Uterus (tissue), 3 donors: ENCODE measurements at regions not wholly inside any gene's neighbourhood (a gene's known extent, or its start where the extent isn't known, plus 50 kb on each side); places are given as distances from the start of the nearest gene placed in this dataset.

ENCODE experiments used
- DNase-seq, 2 donors: peaks; one replicate each; pipeline ENCODE4 v3.0.0-alpha.2; 2019 to 2020
- H3K27ac ChIP-seq, 2 donors: fragments of 200-600 bp; sonication (generic); 1 replicate in 1 of 2; 2 replicates in 1 of 2; pipeline ENCODE4 v1.5.1; 2016 to 2018
- H3K27me3 ChIP-seq, 2 donors: fragments of 200-600 bp; sonication (generic); one replicate each; pipeline ENCODE4 v1.5.1; 2018 to 2019; ENCODE audit warnings: control low read depth in 1 of 2
- H3K36me3 ChIP-seq, 2 donors: fragments of 200-600 bp; sonication (generic); one replicate each; pipeline ENCODE4 v1.5.1; 2019; ENCODE audit warnings: control low read depth in 1 of 2
- H3K4me1 ChIP-seq, 2 donors: fragments of 200-600 bp; sonication (generic); one replicate each; pipeline ENCODE4 v1.5.1; 2018 to 2019; ENCODE audit warnings: control low read depth in 1 of 2
- H3K4me3 ChIP-seq, 2 donors: fragments of 200-600 bp; sonication (generic); 1 replicate in 1 of 2; 2 replicates in 1 of 2; pipeline ENCODE4 v1.5.1; 2018 to 2019; ENCODE audit warnings: mild to moderate bottlenecking in 1 of 2
- H3K9me3 ChIP-seq, 2 donors: fragments of 200-600 bp; sonication (generic); one replicate each; pipeline ENCODE4 v1.5.1; 2019; ENCODE audit warnings: control low read depth in 1 of 2
- POLR2A ChIP-seq, 2 donors: fragments of 450-650 bp; IDR thresholded peaks; one replicate each; pipeline ENCODE4 v1.6.1; 2016; ENCODE audit warnings: antibody characterized with exemption in 2 of 2, mild to moderate bottlenecking in 1 of 2, moderate library complexity in 1 of 2
- intact Hi-C: fragments of 100-400 bp; cut with DNase I; formaldehyde crosslinking; loops from one replicate; pipeline ENCODE4 v1.15.1; 2023; ENCODE audit warnings: low total_unique reads
- TF ChIP-seq, protein P1 (sequence below), 4 experiments: fragments of 200-600 bp in 2 of 4; fragments of 450-650 bp in 2 of 4; sonication (generic) in 2 of 4; IDR thresholded peaks; one replicate each; pipeline ENCODE4 v1.5.1; 2016 to 2019; ENCODE audit warnings: antibody characterized with exemption in 4 of 4, mild to moderate bottlenecking in 2 of 4, moderate library complexity in 1 of 4
- donor health status: DM: yes; HTN: yes; CAD: no.

DNA sequence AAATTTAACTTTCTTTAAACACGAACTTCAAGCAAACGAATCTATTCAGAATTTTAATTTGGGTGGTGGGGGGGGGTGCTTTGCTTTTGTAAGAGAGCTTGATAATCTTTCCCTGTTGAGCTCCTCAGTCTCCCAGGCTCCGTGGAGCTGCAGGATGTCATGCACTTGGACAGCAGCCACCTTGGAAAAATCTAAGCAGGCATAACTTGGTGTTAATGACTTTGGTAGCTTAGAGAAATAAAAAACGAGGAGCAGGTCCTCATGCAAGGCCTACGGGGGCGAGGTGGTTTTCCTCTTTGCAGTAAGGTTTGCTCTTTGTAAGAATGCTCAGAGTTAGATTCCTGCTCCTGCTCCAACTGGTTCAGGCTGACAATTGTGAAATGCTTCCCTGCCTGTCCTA, 102.3 kb downstream of the EDN1 start:
- H3K4me1 ChIP-seq, result no peaks in the 10 kb centered on the region
- no peaks in the 10 kb centered on the region for H3K27me3 ChIP-seq
- H3K9me3 ChIP-seq, result no peaks in the 10 kb centered on the region
- no peak overlapping the region for H3K27ac ChIP-seq
- intact Hi-C loops, result no loop called here
- H3K4me3 ChIP-seq, result no peak overlapping the region
- DNase-seq, result no peak
- TF ChIP-seq, protein P1, sequence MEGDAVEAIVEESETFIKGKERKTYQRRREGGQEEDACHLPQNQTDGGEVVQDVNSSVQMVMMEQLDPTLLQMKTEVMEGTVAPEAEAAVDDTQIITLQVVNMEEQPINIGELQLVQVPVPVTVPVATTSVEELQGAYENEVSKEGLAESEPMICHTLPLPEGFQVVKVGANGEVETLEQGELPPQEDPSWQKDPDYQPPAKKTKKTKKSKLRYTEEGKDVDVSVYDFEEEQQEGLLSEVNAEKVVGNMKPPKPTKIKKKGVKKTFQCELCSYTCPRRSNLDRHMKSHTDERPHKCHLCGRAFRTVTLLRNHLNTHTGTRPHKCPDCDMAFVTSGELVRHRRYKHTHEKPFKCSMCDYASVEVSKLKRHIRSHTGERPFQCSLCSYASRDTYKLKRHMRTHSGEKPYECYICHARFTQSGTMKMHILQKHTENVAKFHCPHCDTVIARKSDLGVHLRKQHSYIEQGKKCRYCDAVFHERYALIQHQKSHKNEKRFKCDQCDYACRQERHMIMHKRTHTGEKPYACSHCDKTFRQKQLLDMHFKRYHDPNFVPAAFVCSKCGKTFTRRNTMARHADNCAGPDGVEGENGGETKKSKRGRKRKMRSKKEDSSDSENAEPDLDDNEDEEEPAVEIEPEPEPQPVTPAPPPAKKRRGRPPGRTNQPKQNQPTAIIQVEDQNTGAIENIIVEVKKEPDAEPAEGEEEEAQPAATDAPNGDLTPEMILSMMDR (IDR thresholded peaks at IDR 0.05), result no peak
- no peak for TF ChIP-seq POLR2A (IDR thresholded peaks at IDR 0.05)
- no peaks in the 10 kb centered on the region for H3K36me3 ChIP-seq

DNA sequence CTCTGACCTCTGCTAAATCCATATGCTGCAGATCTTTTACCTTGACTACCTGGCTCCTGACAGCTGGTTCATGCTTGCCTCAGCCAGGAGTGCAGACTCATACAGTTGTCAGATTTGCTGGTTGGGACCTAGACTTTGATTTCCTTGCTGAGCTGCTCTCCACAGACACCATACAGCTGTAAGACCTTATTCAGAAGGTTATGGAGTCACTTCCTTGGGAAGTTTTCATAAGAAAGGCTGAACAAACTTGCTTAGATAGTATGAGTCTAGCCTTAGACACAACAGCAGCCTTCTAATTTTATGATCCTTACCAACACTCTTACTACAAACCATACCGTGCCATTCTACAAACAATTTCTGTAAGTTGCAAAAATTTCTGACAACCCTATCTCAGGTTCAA, 102.9 kb downstream of the EDN1 start:
- Histone ChIP-seq H3K27ac (no peak overlapping the region), H3K4me3 (no peak overlapping the region), H3K27me3 (no peaks in the 10 kb centered on the region), H3K36me3 (no peaks in the 10 kb centered on the region), H3K9me3 (no peaks in the 10 kb centered on the region), H3K4me1 (no peaks in the 10 kb centered on the region)
- no peak for TF ChIP-seq POLR2A (IDR thresholded peaks at IDR 0.05)
- TF ChIP-seq, protein P1 (IDR thresholded peaks at IDR 0.05), result no peak
- no peak for DNase-seq
- intact Hi-C loops, result no loop called here

DNA sequence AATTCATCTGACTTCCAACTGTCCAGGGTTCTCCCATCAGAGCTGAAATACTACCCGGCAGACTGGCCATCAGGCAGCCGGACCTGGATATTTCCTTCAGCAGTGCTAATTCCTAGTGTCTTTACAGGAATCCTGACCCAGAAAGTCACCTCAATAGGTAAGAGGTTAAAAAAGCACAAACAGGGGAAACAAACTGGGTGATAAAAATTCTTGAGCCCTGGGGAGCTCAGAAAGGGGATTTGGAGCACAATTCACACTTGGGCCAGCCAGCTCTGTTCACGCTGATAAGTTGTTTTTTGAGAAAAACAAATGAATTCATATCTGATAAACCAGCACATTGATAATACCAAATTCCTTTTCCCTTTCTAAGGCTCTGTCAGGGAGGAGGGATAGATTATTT, 104.0 kb downstream of the EDN1 start:
- TF ChIP-seq, protein P1 (IDR thresholded peaks at IDR 0.05), result no peak
- TF ChIP-seq POLR2A (IDR thresholded peaks at IDR 0.05), result no peak
- Histone ChIP-seq H3K4me3 (no peak overlapping the region), H3K27ac (no peak overlapping the region), H3K4me1 (no peaks in the 10 kb centered on the region), H3K36me3 (no peaks in the 10 kb centered on the region), H3K9me3 (no peaks in the 10 kb centered on the region), H3K27me3 (no peaks in the 10 kb centered on the region)
- no peak for DNase-seq
- intact Hi-C loops, result no loop called here

DNA sequence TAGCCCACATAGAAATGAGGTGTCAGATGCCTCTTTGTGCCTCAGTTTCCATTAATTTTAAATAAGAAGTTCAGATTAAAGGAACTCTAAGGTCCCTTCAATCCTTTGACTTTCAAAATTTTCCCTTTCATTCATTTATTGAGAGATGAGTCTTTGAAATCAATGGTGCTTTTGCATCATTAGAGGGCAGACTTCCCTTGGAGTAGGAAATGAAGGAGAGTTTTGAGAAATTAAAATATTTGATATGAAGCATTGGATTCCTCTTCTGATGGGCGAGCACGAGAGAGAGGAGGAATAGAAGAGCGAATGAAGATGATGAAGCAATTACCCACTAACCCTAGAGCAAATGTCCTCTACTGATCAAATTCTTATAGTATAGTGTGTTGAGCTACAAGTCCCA, 105.7 kb downstream of the EDN1 start:
- Histone ChIP-seq H3K27me3 (no peaks in the 10 kb centered on the region), H3K27ac (no peak overlapping the region), H3K4me3 (no peak overlapping the region), H3K36me3 (no peaks in the 10 kb centered on the region), H3K4me1 (no peaks in the 10 kb centered on the region), H3K9me3 (no peaks in the 10 kb centered on the region)
- no peak for DNase-seq
- TF ChIP-seq, protein P1 (IDR thresholded peaks at IDR 0.05), result no peak
- no peak for TF ChIP-seq POLR2A (IDR thresholded peaks at IDR 0.05)
- intact Hi-C loops, result no loop called here

DNA sequence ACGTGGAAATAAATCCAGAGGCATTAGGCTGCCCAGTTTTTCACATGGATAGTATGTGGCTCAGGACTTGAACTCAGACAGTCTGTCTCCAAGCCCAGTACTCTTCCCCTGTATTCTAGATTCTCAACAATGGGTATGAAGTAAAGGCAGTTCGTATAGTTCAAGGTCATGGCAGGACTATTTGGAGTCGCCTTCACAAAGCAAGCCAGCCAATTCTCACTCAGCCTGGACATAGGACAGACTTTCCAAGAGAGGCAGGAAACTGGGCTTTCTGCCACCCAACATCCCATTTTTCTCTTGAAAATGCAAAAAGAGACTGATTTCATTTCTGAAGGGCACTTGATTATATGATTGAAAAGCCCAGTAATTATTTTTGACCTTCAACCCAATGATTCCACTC, 111.0 kb downstream of the EDN1 start:
- H3K4me1 ChIP-seq, result no peaks in the 10 kb centered on the region
- no peak overlapping the region for H3K4me3 ChIP-seq
- no peaks in the 10 kb centered on the region for H3K9me3 ChIP-seq
- intact Hi-C loops, result no loop called here
- TF ChIP-seq POLR2A (IDR thresholded peaks at IDR 0.05), result no peak
- TF ChIP-seq, protein P1 (IDR thresholded peaks at IDR 0.05), result no peak
- H3K27ac ChIP-seq, result no peak overlapping the region
- DNase-seq, result no peak
- no peaks in the 10 kb centered on the region for H3K36me3 ChIP-seq
- no peaks in the 10 kb centered on the region for H3K27me3 ChIP-seq
